HepG2 (cell line): ENCODE measurements at regions not wholly inside any gene's neighbourhood (a gene's known extent, or its start where the extent isn't known, plus 50 kb on each side); places are given as distances from the start of the nearest gene placed in this dataset.

Experiments used
- ATAC-seq: fragments of 200-7000 bp; cut with Tn5 transposase; 3 replicates; pipeline ENCODE4 v1.9.1; 2020; ENCODE audit warnings: mild to moderate bottlenecking, moderate library complexity
- BruUV-seq: library from RNA; stranded (reverse); fragments of 400-500 nt; replicated peaks from 2 replicates; lab custom pipeline; 2021; lab: Mats Ljungman, UMichigan
- CTCF ChIA-PET: fragments of 300-600 bp; formaldehyde crosslinking; extraction: SDS; loops from one replicate; lab custom pipeline; 2021; ENCODE audit warnings: low total read pairs, inconsistent platforms, low intra/inter-chr PET ratio; lab: Yijun Ruan, JAX
- POLR2A ChIA-PET: fragments of 350-600 bp; sonication (Branson Sonifier 250); formaldehyde crosslinking; loops from one replicate; lab custom pipeline; 2020; ENCODE audit warnings: antibody characterized with exemption, inconsistent platforms; lab: Yijun Ruan, JAX
- DNase-seq: peaks from one replicate; pipeline ENCODE4 v3.0.0-alpha.2; 2015; ENCODE audit warnings: low spot score
- FAIRE-seq: peaks from 3 replicates; lab custom pipeline; 2011; peaks lifted over from hg19 to GRCh38; lab: Jason Lieb, UNC
- H2AFZ ChIP-seq: one replicate; pipeline ENCODE4 v1.6.1; 2011; ENCODE audit warnings: low read length, inconsistent platforms
- H3K27ac ChIP-seq: fragments of 300-600 bp; 3 replicates; pipeline ENCODE4 v1.8.0; 2011; ENCODE audit warnings: mixed run types, mild to moderate bottlenecking, mixed read lengths, low read length, inconsistent platforms; ENCODE audit not compliant: insufficient read depth; ENCODE audit errors: extremely low read length
- H3K27me3 ChIP-seq, 2 experiments: fragments of 200-600 bp in 1 of 2; 2 replicates in 1 of 2; 3 replicates in 1 of 2; pipeline versions ENCODE4 v1.6.0 to v1.8.0; 2011; ENCODE audit warnings: low read length in 2 of 2, mild to moderate bottlenecking in 2 of 2, moderate library complexity in 2 of 2, inconsistent platforms in 1 of 2; ENCODE audit not compliant: insufficient read depth in 2 of 2, control insufficient read depth in 1 of 2
- H3K36me3 ChIP-seq, 2 experiments: fragments of 200-600 bp in 1 of 2; replicated peaks in 1 of 2; 2 replicates in 1 of 2; 3 replicates in 1 of 2; pipeline versions ENCODE4 v1.5.1 to v1.8.0; 2011; ENCODE audit warnings: low read length in 2 of 2, inconsistent platforms in 1 of 2; ENCODE audit not compliant: insufficient read depth in 2 of 2, control insufficient read depth in 1 of 2
- H3K4me1 ChIP-seq: 2 replicates; pipeline ENCODE4 v1.5.1; 2012; ENCODE audit warnings: low read length, inconsistent platforms; ENCODE audit not compliant: insufficient read depth
- H3K4me2 ChIP-seq: 2 replicates; pipeline ENCODE4 v1.6.0; 2011; ENCODE audit warnings: low read depth, low read length, inconsistent platforms
- H3K4me3 ChIP-seq, 3 experiments: fragments of 200-600 bp in 1 of 3; sonication (generic), shearing (Covaris generic) in 1 of 3; replicated peaks in 1 of 3; 2 replicates each; pipeline ENCODE4 v1.5.1; 2011 to 2016; ENCODE audit warnings: low read length in 3 of 3, inconsistent platforms in 2 of 3, low read depth in 2 of 3, mild to moderate bottlenecking in 2 of 3, control low read depth in 1 of 3, mixed read lengths in 1 of 3; ENCODE audit not compliant: insufficient read depth in 1 of 3
- H3K79me2 ChIP-seq: one replicate; pipeline ENCODE4 v1.6.1; 2011; ENCODE audit warnings: low read length, inconsistent platforms; ENCODE audit not compliant: insufficient read depth
- H3K9ac ChIP-seq: 2 replicates; pipeline ENCODE4 v1.6.0; 2011; ENCODE audit warnings: mild to moderate bottlenecking, low read depth, low read length, inconsistent platforms; ENCODE audit not compliant: insufficient read depth
- H3K9me3 ChIP-seq: 2 replicates; pipeline ENCODE4 v1.5.1; 2012; ENCODE audit warnings: mild to moderate bottlenecking, low read length
- H4K20me1 ChIP-seq: 2 replicates; pipeline ENCODE4 v1.6.0; 2011; ENCODE audit warnings: inconsistent platforms, mild to moderate bottlenecking, low read length, moderate library complexity; ENCODE audit not compliant: insufficient read depth
- BORCS8-MEF2B ChIP-seq: sonication (generic); formaldehyde crosslinking; IDR thresholded peaks from 2 replicates; pipeline ENCODE4 v1.8.0; 2022; ENCODE audit warnings: mild to moderate bottlenecking, missing genetic modification reagents
- FOSL1 ChIP-seq: sonication (generic); formaldehyde crosslinking; IDR thresholded peaks from 2 replicates; pipeline ENCODE4 v1.9.0; 2021; ENCODE audit warnings: missing genetic modification reagents, borderline replicate concordance
- GLI4 ChIP-seq: sonication (generic); formaldehyde crosslinking; IDR thresholded peaks from 2 replicates; pipeline ENCODE4 v1.5.1; 2020; ENCODE audit warnings: missing genetic modification reagents, mild to moderate bottlenecking, moderate library complexity, borderline replicate concordance
- MAZ ChIP-seq, 2 experiments: sonication (generic) in 1 of 2; formaldehyde crosslinking in 1 of 2; IDR thresholded peaks; 2 replicates each; pipeline versions ENCODE4 v1.5.0 to v1.6.1; 2012 to 2020; ENCODE audit warnings: low read depth in 2 of 2, mild to moderate bottlenecking in 2 of 2, borderline replicate concordance in 1 of 2, improper control_type of control experiment in 1 of 2, low read length in 1 of 2, missing genetic modification reagents in 1 of 2, moderate library complexity in 1 of 2
- MXD1 ChIP-seq: sonication (generic); formaldehyde crosslinking; IDR thresholded peaks from 2 replicates; pipeline ENCODE4 v1.4.0; 2020; ENCODE audit warnings: mild to moderate bottlenecking, missing genetic modification reagents
- SNAPC4 ChIP-seq: sonication (generic); formaldehyde crosslinking; IDR thresholded peaks from 2 replicates; pipeline ENCODE4 v1.4.0; 2020; ENCODE audit warnings: mild to moderate bottlenecking, missing genetic modification reagents
- TBL1XR1 ChIP-seq: fragments of 150-350 bp; IDR thresholded peaks from 2 replicates; pipeline ENCODE4 v1.6.1; 2014; ENCODE audit warnings: borderline replicate concordance, low read length; ENCODE audit not compliant: partially characterized antibody
- XRCC5 ChIP-seq: fragments of 200-400 bp; formaldehyde crosslinking; optimal IDR thresholded peaks from 2 replicates; pipeline ENCODE3; 2017; ENCODE audit warnings: mild to moderate bottlenecking, low read length
- ZBTB4 ChIP-seq: sonication (generic); formaldehyde crosslinking; IDR thresholded peaks from 2 replicates; pipeline ENCODE4 v1.4.0; 2020; ENCODE audit warnings: missing genetic modification reagents, mild to moderate bottlenecking, borderline replicate concordance
- ZBTB43 ChIP-seq: sonication (generic); formaldehyde crosslinking; conservative IDR thresholded peaks from 2 replicates; pipeline ENCODE4 v1.4.0; 2020; ENCODE audit warnings: missing genetic modification reagents
- ZNF367 ChIP-seq: sonication (generic); formaldehyde crosslinking; IDR thresholded peaks from 2 replicates; pipeline ENCODE4 v1.4.0; 2020; ENCODE audit warnings: missing genetic modification reagents, borderline replicate concordance
- ZNF572 ChIP-seq: sonication (generic); formaldehyde crosslinking; IDR thresholded peaks from 2 replicates; pipeline ENCODE4 v1.5.1; 2020; ENCODE audit warnings: mild to moderate bottlenecking, missing genetic modification reagents
- ZNF737 ChIP-seq: sonication (generic); formaldehyde crosslinking; IDR thresholded peaks from 2 replicates; pipeline ENCODE4 v1.5.0; 2020; ENCODE audit warnings: missing genetic modification reagents, mild to moderate bottlenecking, borderline replicate concordance
- WGBS: methylation state at CpG from one replicate; pipeline ENCODE4 v1.1.6; 2017; ENCODE audit warnings: low lambda C conversion rate; 5-methylcytosine and 5-hydroxymethylcytosine counted together
- in situ Hi-C: cut with HindIII; loops from 2 replicates; pipeline ENCODE4 v1.10.0; 2017; ENCODE audit warnings: low pct_unique_long_range_greater_than_20kb; ENCODE audit not compliant: extremely low pct_ligation_motif_present
- intact Hi-C: fragments of 100-400 bp; cut with micrococcal nuclease; formaldehyde crosslinking; loops from one replicate; pipeline ENCODE4 v1.10.0; 2022; ENCODE audit not compliant: unreplicated experiment

- no peak for TF ChIP-seq SNAPC4 (CRISPR knock-in tag)
- TF ChIP-seq BORCS8-MEF2B (CRISPR knock-in tag) = no peak
- TF ChIP-seq TBL1XR1 = no peak
Measured at GRCh38 chr13:23003446-23003845, 177.3 kb upstream of the SGCG start (continued).

- CTCF ChIA-PET = no interaction called here
- in situ Hi-C loops (no loop called here), intact Hi-C loops (no loop called here)
- WGBS = 8% methylated on average over 7 of the region's 7 CpGs
- Histone ChIP-seq H3K79me2 (no peaks in the 10 kb centered on the region), H4K20me1 (no peaks in the 10 kb centered on the region), H3K9ac (no peak overlapping the region), H3K4me3 (no peak overlapping the region), H3K36me3 (no peaks in the 10 kb centered on the region), H2AFZ (no peak overlapping the region), H3K9me3 (peaks cover 5% of the 10 kb centered on the region), H3K4me1 (no peaks in the 10 kb centered on the region), H3K27ac (no peak overlapping the region), H3K4me2 (no peak overlapping the region), H3K27me3 (no peaks in the 10 kb centered on the region)
- BruUV-seq = no TSS peak
- ATAC-seq (no peak), FAIRE-seq (no peak), DNase-seq (no peak)
- POLR2A ChIA-PET = no interaction called here
- TF ChIP-seq MXD1 (CRISPR knock-in tag) (no peak), ZBTB43 (no peak), FOSL1 (CRISPR knock-in tag) (no peak), ZBTB4 (CRISPR knock-in tag) (no peak), MAZ (IDR thresholded peaks at IDR 0.05; ENCODE audit: borderline replicate concordance, low read depth, low read length) (no peak), MAZ (CRISPR knock-in tag; IDR thresholded peaks at IDR 0.05; ENCODE audit: low read depth) (no peak), XRCC5 (no peak), GLI4 (CRISPR knock-in tag) (no peak), ZNF367 (CRISPR knock-in tag) (no peak), ZNF737 (CRISPR knock-in tag) (no peak), ZNF572 (CRISPR knock-in tag) (no peak)
Measured at GRCh38 chr13:23007426-23007825, 173.4 kb upstream of the SGCG start.
